HFF-Myc (cell line): ENCODE measurements at regions not wholly inside any gene's neighbourhood (a gene's known extent, or its start where the extent isn't known, plus 50 kb on each side); places are given as distances from the start of the nearest gene placed in this dataset.

Experiments used
- DNase-seq: peaks from one replicate; pipeline ENCODE4 v3.0.0-alpha.2; 2011; ENCODE audit warnings: low read depth; ENCODE audit errors: extremely low read depth
- H3K4me3 ChIP-seq: replicated peaks from 2 replicates; pipeline ENCODE4 v1.5.1; 2011; ENCODE audit warnings: low read depth, mild to moderate bottlenecking, control low read depth, low read length
- CTCF ChIP-seq: IDR thresholded peaks from 2 replicates; pipeline ENCODE4 v1.5.1; 2012; ENCODE audit warnings: mild to moderate bottlenecking, low read depth, low read length, control low read depth; ENCODE audit errors: missing control alignments

GRCh38 chr22:27568265-27568664, 233.3 kb downstream of the MN1 start:
- no peak for DNase-seq
- no peak for TF ChIP-seq CTCF
- no peak overlapping the region for H3K4me3 ChIP-seq

GRCh38 chr22:27571463-27572277, 229.9 kb downstream of the MN1 start:
- DNase-seq: no peak
- H3K4me3 ChIP-seq: no peak overlapping the region
- TF ChIP-seq CTCF: no peak

- DNase-seq: no peak
- no peak for TF ChIP-seq CTCF
- no peak overlapping the region for H3K4me3 ChIP-seq
Observed at GRCh38 chr22:27572278-27572666, 229.3 kb downstream of the MN1 start.

DNA sequence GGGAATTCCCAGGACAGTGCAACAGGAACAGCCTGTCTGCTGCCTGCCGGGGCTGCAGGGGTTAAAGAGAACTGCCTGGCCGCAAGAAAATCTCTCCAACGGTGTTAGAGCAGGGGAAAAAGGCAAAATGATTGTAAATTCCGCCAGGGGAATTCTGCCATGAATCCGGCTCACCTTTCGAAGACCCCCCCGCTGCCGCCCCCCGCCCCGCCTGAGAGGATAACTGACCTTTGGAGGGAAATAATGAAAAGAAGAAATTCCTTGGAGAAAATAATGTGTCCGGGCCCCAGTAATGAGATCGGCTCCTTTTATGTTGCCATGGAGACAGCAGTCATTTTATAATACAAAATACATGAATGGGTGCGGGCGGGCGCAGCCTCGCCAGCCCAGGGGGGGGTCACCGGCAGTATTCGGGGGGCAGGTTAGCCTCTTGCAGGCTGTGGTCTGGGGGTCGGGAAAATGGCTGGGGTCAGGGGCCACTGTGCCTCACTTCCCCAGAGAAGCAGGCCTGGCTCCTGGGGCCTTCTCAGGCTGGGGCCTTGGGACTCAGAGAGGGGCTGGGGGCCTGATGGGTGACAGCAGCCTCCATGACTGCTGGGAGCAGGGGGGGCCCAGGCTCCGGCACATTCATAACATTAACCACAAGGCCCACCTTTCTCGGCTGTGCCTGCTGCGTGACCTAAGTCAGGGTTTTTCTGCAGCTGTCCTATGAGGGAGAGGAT, 228.1 kb downstream of the MN1 start:
- H3K4me3 ChIP-seq: no peak overlapping the region

GRCh38 chr22:27574002-27574366, 227.6 kb downstream of the MN1 start:
- no peak overlapping the region for H3K4me3 ChIP-seq
- no peak for TF ChIP-seq CTCF
- no peak for DNase-seq

More for the DNA sequence above, 228.1 kb downstream of the MN1 start:
- no peak for DNase-seq
- TF ChIP-seq CTCF: no peak

DNA sequence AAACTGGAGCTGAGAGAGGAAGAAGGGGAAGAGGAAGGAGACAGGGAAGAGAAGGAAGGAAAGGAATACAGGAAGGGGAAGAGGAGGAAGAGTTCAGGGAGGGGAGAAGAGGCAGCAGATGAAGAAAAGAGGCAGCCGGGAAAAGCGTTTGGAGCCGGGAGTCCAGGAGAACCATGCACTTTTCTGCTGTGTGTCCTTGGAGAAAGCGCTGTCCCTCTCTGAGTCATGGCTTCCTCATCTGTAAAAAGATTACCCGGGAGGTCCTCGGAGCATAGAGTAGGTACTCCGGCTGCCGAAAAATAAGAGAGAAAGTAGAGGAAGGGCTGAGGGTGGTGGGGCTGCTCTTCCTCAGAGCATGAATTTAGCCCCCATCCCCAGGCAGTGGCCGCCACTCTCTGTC, 226.9 kb downstream of the MN1 start:
- H3K4me3 ChIP-seq: no peak overlapping the region
- DNase-seq: no peak
- no peak for TF ChIP-seq CTCF
